ENCODE measurements at regions not wholly inside any gene's neighbourhood (a gene's known extent, or its start where the extent isn't known, plus 50 kb on each side); places are given as distances from the start of the nearest gene placed in this dataset.

- TF ChIP-seq POLR2AphosphoS5 (IDR thresholded peaks at IDR 0.05; ENCODE audit: low read depth) (no peak), CTCF (conservative IDR thresholded peaks at IDR 0.05; ENCODE audit: low read depth in 2 of 2) (no peak), EZH2 (IDR thresholded peaks at IDR 0.05; ENCODE audit: low read depth, unreplicated experiment) (no peak), CREB1 (CRISPR knock-in tag; IDR thresholded peaks at IDR 0.05; ENCODE audit: low read depth) (no peak), REST (IDR thresholded peaks at IDR 0.05; ENCODE audit: unreplicated experiment) (no peak), JUNB (IDR thresholded peaks at IDR 0.05; ENCODE audit: unreplicated experiment) (no peak), ZNF114 (CRISPR knock-in tag; IDR thresholded peaks at IDR 0.05) (no peak)
Observed at GRCh38 chr5:3394891-3395599, 200.6 kb upstream of the IRX1 start.
